ENCODE measurements at regions not wholly inside any gene's neighbourhood (a gene's known extent, or its start where the extent isn't known, plus 50 kb on each side); places are given as distances from the start of the nearest gene placed in this dataset.
"Not testable (repeated sequence)": the region's sequence is repeated elsewhere in the genome, so short reads cannot be mapped to it uniquely, and the experiment has no call there.

DNA sequence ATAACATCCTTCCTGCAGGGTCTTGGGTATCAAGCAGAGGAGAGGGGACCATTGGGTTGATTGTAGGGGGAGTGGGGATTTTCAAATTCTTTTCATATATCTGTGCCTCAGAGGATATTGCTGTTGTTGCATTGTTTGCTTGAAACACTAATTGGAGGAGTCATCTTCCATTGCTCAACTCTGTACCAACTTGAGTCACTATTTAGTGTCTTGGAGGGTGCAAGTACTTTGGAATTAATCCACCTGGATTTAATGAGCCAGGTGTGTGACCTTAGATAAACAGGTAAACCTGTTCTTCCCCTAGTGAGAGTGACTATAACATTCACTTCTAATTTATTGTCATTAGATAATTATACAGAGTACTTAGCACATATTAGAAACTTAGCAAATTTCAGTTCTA, 151.3 kb upstream of the CNTNAP4 start:
- Histone ChIP-seq H3K4me1 (ENCODE audit: control insufficient read depth, insufficient read depth, low read length) (no peaks in the 10 kb centered on the region), H3K27me3 (ENCODE audit: control insufficient read depth, insufficient read depth, low read length) (no peaks in the 10 kb centered on the region), H3K9me3 (ENCODE audit: control insufficient read depth, insufficient read depth, low read depth, low read length) (no peaks in the 10 kb centered on the region), H3K4me3 (ENCODE audit: low read depth in 2 of 2, low read length in 2 of 2) (no peak overlapping the region), H3K27ac (ENCODE audit: low read length) (no peak overlapping the region), H3K36me3 (ENCODE audit: control insufficient read depth, insufficient read depth, low read length) (no peaks in the 10 kb centered on the region)
- POLR2A ChIA-PET: no interaction called here
- in situ Hi-C loops (cut with HindIII; ENCODE audit: low pct_unique_long_range_greater_than_20kb, low sequenced_read_pairs): no loop called here
- no peak for DNase-seq (ENCODE audit: low read depth, low spot score)
- no peak for TF ChIP-seq SIN3A (IDR thresholded peaks at IDR 0.05; ENCODE audit: borderline replicate concordance, insufficient read depth, low read depth, low read length)
- TF ChIP-seq, protein P1, sequence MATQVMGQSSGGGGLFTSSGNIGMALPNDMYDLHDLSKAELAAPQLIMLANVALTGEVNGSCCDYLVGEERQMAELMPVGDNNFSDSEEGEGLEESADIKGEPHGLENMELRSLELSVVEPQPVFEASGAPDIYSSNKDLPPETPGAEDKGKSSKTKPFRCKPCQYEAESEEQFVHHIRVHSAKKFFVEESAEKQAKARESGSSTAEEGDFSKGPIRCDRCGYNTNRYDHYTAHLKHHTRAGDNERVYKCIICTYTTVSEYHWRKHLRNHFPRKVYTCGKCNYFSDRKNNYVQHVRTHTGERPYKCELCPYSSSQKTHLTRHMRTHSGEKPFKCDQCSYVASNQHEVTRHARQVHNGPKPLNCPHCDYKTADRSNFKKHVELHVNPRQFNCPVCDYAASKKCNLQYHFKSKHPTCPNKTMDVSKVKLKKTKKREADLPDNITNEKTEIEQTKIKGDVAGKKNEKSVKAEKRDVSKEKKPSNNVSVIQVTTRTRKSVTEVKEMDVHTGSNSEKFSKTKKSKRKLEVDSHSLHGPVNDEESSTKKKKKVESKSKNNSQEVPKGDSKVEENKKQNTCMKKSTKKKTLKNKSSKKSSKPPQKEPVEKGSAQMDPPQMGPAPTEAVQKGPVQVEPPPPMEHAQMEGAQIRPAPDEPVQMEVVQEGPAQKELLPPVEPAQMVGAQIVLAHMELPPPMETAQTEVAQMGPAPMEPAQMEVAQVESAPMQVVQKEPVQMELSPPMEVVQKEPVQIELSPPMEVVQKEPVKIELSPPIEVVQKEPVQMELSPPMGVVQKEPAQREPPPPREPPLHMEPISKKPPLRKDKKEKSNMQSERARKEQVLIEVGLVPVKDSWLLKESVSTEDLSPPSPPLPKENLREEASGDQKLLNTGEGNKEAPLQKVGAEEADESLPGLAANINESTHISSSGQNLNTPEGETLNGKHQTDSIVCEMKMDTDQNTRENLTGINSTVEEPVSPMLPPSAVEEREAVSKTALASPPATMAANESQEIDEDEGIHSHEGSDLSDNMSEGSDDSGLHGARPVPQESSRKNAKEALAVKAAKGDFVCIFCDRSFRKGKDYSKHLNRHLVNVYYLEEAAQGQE (IDR thresholded peaks at IDR 0.05; ENCODE audit: insufficient read depth in 1 of 2, low read depth in 2 of 2, low read length in 1 of 2): no peak
- no peak for TF ChIP-seq TCF7L2 (IDR thresholded peaks at IDR 0.05; ENCODE audit: low read depth, low read length)
- TF ChIP-seq, protein P2, sequence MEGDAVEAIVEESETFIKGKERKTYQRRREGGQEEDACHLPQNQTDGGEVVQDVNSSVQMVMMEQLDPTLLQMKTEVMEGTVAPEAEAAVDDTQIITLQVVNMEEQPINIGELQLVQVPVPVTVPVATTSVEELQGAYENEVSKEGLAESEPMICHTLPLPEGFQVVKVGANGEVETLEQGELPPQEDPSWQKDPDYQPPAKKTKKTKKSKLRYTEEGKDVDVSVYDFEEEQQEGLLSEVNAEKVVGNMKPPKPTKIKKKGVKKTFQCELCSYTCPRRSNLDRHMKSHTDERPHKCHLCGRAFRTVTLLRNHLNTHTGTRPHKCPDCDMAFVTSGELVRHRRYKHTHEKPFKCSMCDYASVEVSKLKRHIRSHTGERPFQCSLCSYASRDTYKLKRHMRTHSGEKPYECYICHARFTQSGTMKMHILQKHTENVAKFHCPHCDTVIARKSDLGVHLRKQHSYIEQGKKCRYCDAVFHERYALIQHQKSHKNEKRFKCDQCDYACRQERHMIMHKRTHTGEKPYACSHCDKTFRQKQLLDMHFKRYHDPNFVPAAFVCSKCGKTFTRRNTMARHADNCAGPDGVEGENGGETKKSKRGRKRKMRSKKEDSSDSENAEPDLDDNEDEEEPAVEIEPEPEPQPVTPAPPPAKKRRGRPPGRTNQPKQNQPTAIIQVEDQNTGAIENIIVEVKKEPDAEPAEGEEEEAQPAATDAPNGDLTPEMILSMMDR (IDR thresholded peaks at IDR 0.05): no peak
- intact Hi-C loops (cut with micrococcal nuclease; ENCODE audit: unreplicated experiment): no loop called here
- CTCF ChIA-PET: no interaction called here
- no peak for ATAC-seq
- BruUV-seq (replicated peaks): no TSS peak

DNA sequence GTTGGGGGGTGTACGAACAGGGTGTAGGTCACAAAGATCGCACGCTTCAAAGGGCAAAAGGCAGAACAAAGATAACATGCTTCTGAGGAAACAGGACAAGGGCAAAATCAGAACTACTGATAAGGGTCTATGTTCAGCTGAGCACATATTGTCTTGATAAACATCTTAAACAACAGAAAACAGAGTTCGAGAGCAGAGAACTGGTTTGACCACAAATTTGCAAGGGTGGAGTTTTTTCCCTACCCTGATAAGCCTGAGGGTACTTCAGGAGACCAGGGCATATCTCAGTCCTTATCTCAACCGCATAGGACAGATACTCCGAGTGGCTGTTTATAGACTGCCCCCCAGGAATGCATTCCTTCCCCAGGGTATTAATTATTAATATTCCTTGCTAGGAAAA, 139.1 kb upstream of the CNTNAP4 start:
- CTCF ChIA-PET; POLR2A ChIA-PET; intact Hi-C loops (cut with micrococcal nuclease; ENCODE audit: unreplicated experiment); ATAC-seq; H3K4me3 ChIP-seq (ENCODE audit: low read depth in 2 of 2, low read length in 2 of 2); DNase-seq (ENCODE audit: low read depth, low spot score); BruUV-seq (replicated peaks); in situ Hi-C loops (cut with HindIII; ENCODE audit: low pct_unique_long_range_greater_than_20kb, low sequenced_read_pairs); H3K27ac ChIP-seq (ENCODE audit: low read length); H3K27me3 ChIP-seq (ENCODE audit: control insufficient read depth, insufficient read depth, low read length); H3K9me3 ChIP-seq (ENCODE audit: control insufficient read depth, insufficient read depth, low read depth, low read length); H3K4me1 ChIP-seq (ENCODE audit: control insufficient read depth, insufficient read depth, low read length); H3K36me3 ChIP-seq (ENCODE audit: control insufficient read depth, insufficient read depth, low read length): not testable (repeated sequence)

DNA sequence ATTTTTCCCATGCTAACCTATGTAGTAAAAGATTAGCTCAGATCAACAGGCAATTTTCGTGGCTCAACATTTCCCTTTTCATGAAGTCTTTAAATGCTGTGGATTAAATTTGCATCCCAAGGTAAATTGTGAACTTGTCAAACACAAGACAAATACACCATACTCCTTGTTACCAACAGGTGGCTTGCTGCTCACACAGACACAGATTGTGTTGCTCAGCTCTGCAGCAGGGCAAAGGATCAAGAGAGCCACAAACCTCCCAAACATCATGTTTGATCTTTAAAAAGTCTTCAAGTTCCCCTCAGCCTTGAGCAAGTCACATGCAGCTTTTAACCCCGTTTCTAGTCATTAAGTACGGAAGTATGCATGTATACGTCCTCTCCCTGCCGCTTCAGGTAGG, 119.6 kb upstream of the CNTNAP4 start:
- ATAC-seq (no peak), DNase-seq (ENCODE audit: low read depth, low spot score) (no peak)
- H3K27ac ChIP-seq (ENCODE audit: low read length): no peak overlapping the region
- H3K36me3 ChIP-seq (ENCODE audit: control insufficient read depth, insufficient read depth, low read length): no peaks in the 10 kb centered on the region
- no TSS peak for BruUV-seq (replicated peaks)
- CTCF ChIA-PET: no interaction called here
- TF ChIP-seq, protein P2 (IDR thresholded peaks at IDR 0.05): no peak
- TF ChIP-seq TCF7L2 (IDR thresholded peaks at IDR 0.05; ENCODE audit: low read depth, low read length): no peak
- no peak for TF ChIP-seq SIN3A (IDR thresholded peaks at IDR 0.05; ENCODE audit: borderline replicate concordance, insufficient read depth, low read depth, low read length)
- TF ChIP-seq POLR2AphosphoS5 (IDR thresholded peaks at IDR 0.05; ENCODE audit: low read depth, low read length): no peak
- TF ChIP-seq, protein P1 (IDR thresholded peaks at IDR 0.05; ENCODE audit: insufficient read depth in 1 of 2, low read depth in 2 of 2, low read length in 1 of 2): no peak
- intact Hi-C loops (cut with micrococcal nuclease; ENCODE audit: unreplicated experiment): no loop called here
- H3K4me3 ChIP-seq (ENCODE audit: low read depth in 2 of 2, low read length in 2 of 2): no peak overlapping the region
- no peaks in the 10 kb centered on the region for H3K9me3 ChIP-seq (ENCODE audit: control insufficient read depth, insufficient read depth, low read depth, low read length)
- H3K27me3 ChIP-seq (ENCODE audit: control insufficient read depth, insufficient read depth, low read length): no peaks in the 10 kb centered on the region
- in situ Hi-C loops (cut with HindIII; ENCODE audit: low pct_unique_long_range_greater_than_20kb, low sequenced_read_pairs): no loop called here
- H3K4me1 ChIP-seq (ENCODE audit: control insufficient read depth, insufficient read depth, low read length): no peaks in the 10 kb centered on the region
- POLR2A ChIA-PET: no interaction called here
